ENCODE measurements at regions not wholly inside any gene's neighbourhood (a gene's known extent, or its start where the extent isn't known, plus 50 kb on each side); places are given as distances from the start of the nearest gene placed in this dataset.

- TF ChIP-seq CTCF (IDR thresholded peaks at IDR 0.05; ENCODE audit: control insufficient read depth, insufficient read depth, low read depth, low read length, missing control alignments): no peak
- no peak overlapping the region for H3K4me3 ChIP-seq (ENCODE audit: control insufficient read depth, low read depth, low read length)
- DNase-seq (ENCODE audit: low read depth): no peak
Measured at GRCh38 chr2:41432459-41432858, 615.4 kb upstream of the PKDCC start.

GRCh38 chr2:41434991-41435390 lies 612.8 kb upstream of the PKDCC start:
- no peak for TF ChIP-seq CTCF (IDR thresholded peaks at IDR 0.05; ENCODE audit: control insufficient read depth, insufficient read depth, low read depth, low read length, missing control alignments)

GRCh38 chr2:41441958-41442357 lies 605.9 kb upstream of the PKDCC start:
- TF ChIP-seq CTCF (IDR thresholded peaks at IDR 0.05; ENCODE audit: control insufficient read depth, insufficient read depth, low read depth, low read length, missing control alignments): no peak
- no peak for DNase-seq (ENCODE audit: low read depth)
- H3K4me3 ChIP-seq (ENCODE audit: control insufficient read depth, low read depth, low read length): no peak overlapping the region

More at GRCh38 chr2:41434991-41435390, 612.8 kb upstream of the PKDCC start:
- H3K4me3 ChIP-seq (ENCODE audit: control insufficient read depth, low read depth, low read length): no peak overlapping the region
- no peak for DNase-seq (ENCODE audit: low read depth)

GRCh38 chr2:41445865-41446264 lies 602.0 kb upstream of the PKDCC start:
- H3K4me3 ChIP-seq (ENCODE audit: control insufficient read depth, low read depth, low read length): no peak overlapping the region
- TF ChIP-seq CTCF (IDR thresholded peaks at IDR 0.05; ENCODE audit: control insufficient read depth, insufficient read depth, low read depth, low read length, missing control alignments): no peak
- no peak for DNase-seq (ENCODE audit: low read depth)

- DNase-seq (ENCODE audit: low read depth): no peak
- no peak for TF ChIP-seq CTCF (IDR thresholded peaks at IDR 0.05; ENCODE audit: control insufficient read depth, insufficient read depth, low read depth, low read length, missing control alignments)
- no peak overlapping the region for H3K4me3 ChIP-seq (ENCODE audit: control insufficient read depth, low read depth, low read length)
Measured at GRCh38 chr2:41446266-41446665, 601.6 kb upstream of the PKDCC start.

- DNase-seq (ENCODE audit: low read depth): no peak
- H3K4me3 ChIP-seq (ENCODE audit: control insufficient read depth, low read depth, low read length): no peak overlapping the region
- TF ChIP-seq CTCF (IDR thresholded peaks at IDR 0.05; ENCODE audit: control insufficient read depth, insufficient read depth, low read depth, low read length, missing control alignments): no peak
Measured at GRCh38 chr2:41448221-41448620, 599.6 kb upstream of the PKDCC start.

- no peak for DNase-seq (ENCODE audit: low read depth)
- no peak for TF ChIP-seq CTCF (IDR thresholded peaks at IDR 0.05; ENCODE audit: control insufficient read depth, insufficient read depth, low read depth, low read length, missing control alignments)
- H3K4me3 ChIP-seq (ENCODE audit: control insufficient read depth, low read depth, low read length): no peak overlapping the region
Measured at GRCh38 chr2:41457026-41457425, 590.8 kb upstream of the PKDCC start.
